ENCODE measurements at regions not wholly inside any gene's neighbourhood (a gene's known extent, or its start where the extent isn't known, plus 50 kb on each side); places are given as distances from the start of the nearest gene placed in this dataset.

- H3K36me3 Mint-ChIP-seq (ENCODE audit: low read depth), result peaks cover 4% of the 10 kb centered on the region
Observed at GRCh38 chr5:174448662-174449061, 275.7 kb upstream of the MSX2 start.

DNA sequence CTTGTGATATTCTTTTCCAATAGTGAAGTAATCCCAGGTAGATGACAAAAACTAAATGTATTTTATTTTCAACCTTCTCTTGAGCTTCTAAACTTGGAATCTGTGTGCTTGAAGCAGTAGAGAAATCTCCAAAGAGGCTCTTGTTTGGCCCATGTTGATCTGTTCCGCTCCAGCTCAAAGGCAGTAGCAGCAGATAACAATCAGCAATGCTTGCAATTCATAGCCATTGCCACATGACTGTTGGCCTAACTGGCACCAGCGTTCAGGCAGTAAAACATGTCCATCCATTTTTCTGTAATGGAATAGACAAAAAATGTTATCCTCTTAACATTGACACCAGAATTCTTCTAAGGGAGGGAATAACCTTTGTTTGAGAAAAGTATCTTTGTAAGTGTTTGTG lies 270.7 kb upstream of the MSX2 start:
- H3K4me1 Mint-ChIP-seq, result peaks cover 5% of the 10 kb centered on the region
- peaks cover 4% of the 10 kb centered on the region for H3K27me3 Mint-ChIP-seq (ENCODE audit: low read depth)
- peaks cover 14% of the 10 kb centered on the region for H3K9me3 Mint-ChIP-seq
- H3K27ac Mint-ChIP-seq, result no peak overlapping the region
- TF ChIP-seq, protein P1, sequence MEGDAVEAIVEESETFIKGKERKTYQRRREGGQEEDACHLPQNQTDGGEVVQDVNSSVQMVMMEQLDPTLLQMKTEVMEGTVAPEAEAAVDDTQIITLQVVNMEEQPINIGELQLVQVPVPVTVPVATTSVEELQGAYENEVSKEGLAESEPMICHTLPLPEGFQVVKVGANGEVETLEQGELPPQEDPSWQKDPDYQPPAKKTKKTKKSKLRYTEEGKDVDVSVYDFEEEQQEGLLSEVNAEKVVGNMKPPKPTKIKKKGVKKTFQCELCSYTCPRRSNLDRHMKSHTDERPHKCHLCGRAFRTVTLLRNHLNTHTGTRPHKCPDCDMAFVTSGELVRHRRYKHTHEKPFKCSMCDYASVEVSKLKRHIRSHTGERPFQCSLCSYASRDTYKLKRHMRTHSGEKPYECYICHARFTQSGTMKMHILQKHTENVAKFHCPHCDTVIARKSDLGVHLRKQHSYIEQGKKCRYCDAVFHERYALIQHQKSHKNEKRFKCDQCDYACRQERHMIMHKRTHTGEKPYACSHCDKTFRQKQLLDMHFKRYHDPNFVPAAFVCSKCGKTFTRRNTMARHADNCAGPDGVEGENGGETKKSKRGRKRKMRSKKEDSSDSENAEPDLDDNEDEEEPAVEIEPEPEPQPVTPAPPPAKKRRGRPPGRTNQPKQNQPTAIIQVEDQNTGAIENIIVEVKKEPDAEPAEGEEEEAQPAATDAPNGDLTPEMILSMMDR (IDR thresholded peaks at IDR 0.05; ENCODE audit: unreplicated experiment in 3 of 3), result no peak
- no peak overlapping the region for H3K4me3 Mint-ChIP-seq
- H3K36me3 Mint-ChIP-seq (ENCODE audit: low read depth), result peaks cover 4% of the 10 kb centered on the region

More at GRCh38 chr5:174448662-174449061, 275.7 kb upstream of the MSX2 start:
- Mint-ChIP-seq H3K27me3 (ENCODE audit: low read depth) (peaks cover 6% of the 10 kb centered on the region), H3K4me3 (peak overlapping the region in 1 of 3 experiments; percentile 8), H3K4me1 (peaks cover 39% of the 10 kb centered on the region), H3K9me3 (peaks cover 16% of the 10 kb centered on the region), H3K27ac (peak overlapping the region; percentile 52 to 81 (median 63))
- TF ChIP-seq, protein P1 (IDR thresholded peaks at IDR 0.05; ENCODE audit: unreplicated experiment in 3 of 3), result no peak

- peaks cover 9% of the 10 kb centered on the region for H3K9me3 Mint-ChIP-seq
- no peak overlapping the region for H3K4me3 Mint-ChIP-seq
- TF ChIP-seq, protein P1 (IDR thresholded peaks at IDR 0.05; ENCODE audit: unreplicated experiment in 3 of 3), result no peak
- peaks cover 3% of the 10 kb centered on the region for H3K36me3 Mint-ChIP-seq (ENCODE audit: low read depth)
- peaks cover 2% of the 10 kb centered on the region for H3K27me3 Mint-ChIP-seq (ENCODE audit: low read depth)
- no peak overlapping the region for H3K27ac Mint-ChIP-seq
- H3K4me1 Mint-ChIP-seq, result no peaks in the 10 kb centered on the region
Observed at GRCh38 chr5:174454464-174454863, 269.9 kb upstream of the MSX2 start.

DNA sequence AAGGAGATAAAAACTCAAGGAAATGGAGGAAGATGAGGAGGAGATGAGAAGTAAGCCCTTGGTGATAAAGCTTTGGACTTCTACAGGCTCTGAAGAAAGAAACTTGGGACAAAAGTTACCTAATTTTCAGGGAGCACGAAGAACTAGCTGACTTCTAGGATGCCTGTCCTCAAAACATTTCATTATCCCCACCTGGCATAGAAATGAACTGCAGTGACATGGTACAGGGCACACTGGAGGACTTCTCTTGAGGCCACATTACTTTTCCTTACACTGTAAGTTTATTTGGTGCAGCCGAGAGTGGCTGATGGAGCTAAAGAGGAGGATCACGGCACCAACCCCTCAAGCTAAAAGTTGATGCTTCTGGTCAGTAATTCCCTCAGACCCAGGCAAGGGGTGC lies 269.5 kb upstream of the MSX2 start:
- TF ChIP-seq, protein P1 (IDR thresholded peaks at IDR 0.05; ENCODE audit: unreplicated experiment in 3 of 3), result no peak
- H3K27ac Mint-ChIP-seq, result no peak overlapping the region
- H3K36me3 Mint-ChIP-seq (ENCODE audit: low read depth), result no peaks in the 10 kb centered on the region
- H3K4me3 Mint-ChIP-seq, result no peak overlapping the region
- H3K27me3 Mint-ChIP-seq (ENCODE audit: low read depth), result no peaks in the 10 kb centered on the region
- no peaks in the 10 kb centered on the region for H3K4me1 Mint-ChIP-seq
- H3K9me3 Mint-ChIP-seq, result peaks cover 5% of the 10 kb centered on the region

DNA sequence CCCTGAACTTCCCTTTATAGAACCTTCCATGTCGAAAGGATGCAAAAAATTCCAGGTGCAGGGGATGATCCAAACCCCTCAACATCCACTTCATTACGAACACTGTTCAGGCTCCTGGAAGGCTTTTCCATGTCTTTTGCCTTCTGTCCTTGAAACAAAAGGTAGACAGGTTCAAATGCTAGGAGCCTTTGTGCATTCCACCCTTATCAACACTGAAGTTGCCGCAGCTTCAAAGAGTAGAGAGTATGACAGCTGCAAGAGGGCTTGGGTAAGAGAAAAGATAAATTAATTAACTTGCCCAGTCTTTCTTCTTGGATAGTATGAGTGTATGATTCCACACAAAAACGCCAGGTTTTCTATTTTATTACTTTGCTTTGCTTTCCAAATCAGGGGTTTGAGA lies 269.1 kb upstream of the MSX2 start:
- Mint-ChIP-seq H3K4me3 (no peak overlapping the region), H3K27me3 (ENCODE audit: low read depth) (no peaks in the 10 kb centered on the region), H3K36me3 (ENCODE audit: low read depth) (no peaks in the 10 kb centered on the region), H3K9me3 (peaks cover 5% of the 10 kb centered on the region), H3K4me1 (no peaks in the 10 kb centered on the region), H3K27ac (no peak overlapping the region)
- TF ChIP-seq, protein P1 (IDR thresholded peaks at IDR 0.05; ENCODE audit: unreplicated experiment in 3 of 3), result no peak

DNA sequence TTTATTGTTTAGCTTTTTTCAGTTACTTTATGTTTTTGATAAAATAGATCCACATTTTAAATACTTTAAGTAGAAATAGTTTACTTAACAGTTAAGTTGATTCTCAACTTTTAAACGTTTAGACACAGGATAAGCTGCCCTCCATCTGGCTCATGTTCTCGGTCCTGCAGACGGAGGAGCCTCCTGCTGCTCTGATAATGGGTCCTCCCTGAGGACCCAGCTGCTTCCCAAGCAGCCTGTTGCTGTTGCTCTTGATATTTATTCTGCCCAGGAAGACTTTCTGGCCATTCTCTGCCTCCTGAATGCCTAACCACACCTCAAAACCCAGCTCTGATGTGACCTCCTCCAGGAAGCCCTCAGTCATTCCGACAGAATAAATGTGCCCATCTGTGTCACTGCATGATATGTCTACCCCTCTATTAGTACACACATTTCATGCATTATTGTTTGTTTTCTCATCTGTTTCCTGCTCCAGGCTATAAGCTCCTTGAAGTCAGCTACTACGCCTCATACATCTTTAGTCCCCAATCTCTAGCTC lies 267.2 kb upstream of the MSX2 start:
- Mint-ChIP-seq H3K4me1 (no peaks in the 10 kb centered on the region), H3K4me3 (no peak overlapping the region), H3K36me3 (ENCODE audit: low read depth) (no peaks in the 10 kb centered on the region), H3K27me3 (ENCODE audit: low read depth) (no peaks in the 10 kb centered on the region), H3K27ac (no peak overlapping the region), H3K9me3 (no peaks in the 10 kb centered on the region)
- TF ChIP-seq, protein P1 (IDR thresholded peaks at IDR 0.05; ENCODE audit: unreplicated experiment in 3 of 3), result no peak

All from nephron (organoid).